HepG2 (cell line): ENCODE measurements at regions not wholly inside any gene's neighbourhood (a gene's known extent, or its start where the extent isn't known, plus 50 kb on each side); places are given as distances from the start of the nearest gene placed in this dataset.

Experiments
- ATAC-seq: fragments of 200-7000 bp; cut with Tn5 transposase; 3 replicates; pipeline ENCODE4 v1.9.1; 2020; ENCODE audit warnings: mild to moderate bottlenecking, moderate library complexity
- BruUV-seq: library from RNA; stranded (reverse); fragments of 400-500 nt; replicated peaks from 2 replicates; lab custom pipeline; 2021; lab: Mats Ljungman, UMichigan
- CTCF ChIA-PET: fragments of 300-600 bp; formaldehyde crosslinking; extraction: SDS; loops from one replicate; lab custom pipeline; 2021; ENCODE audit warnings: low total read pairs, inconsistent platforms, low intra/inter-chr PET ratio; lab: Yijun Ruan, JAX
- POLR2A ChIA-PET: fragments of 350-600 bp; sonication (Branson Sonifier 250); formaldehyde crosslinking; loops from one replicate; lab custom pipeline; 2020; ENCODE audit warnings: antibody characterized with exemption, inconsistent platforms; lab: Yijun Ruan, JAX
- DNase-seq: peaks from one replicate; pipeline ENCODE4 v3.0.0-alpha.2; 2015; ENCODE audit warnings: low spot score
- FAIRE-seq: peaks from 3 replicates; lab custom pipeline; 2011; peaks lifted over from hg19 to GRCh38; lab: Jason Lieb, UNC
- H2AFZ ChIP-seq: one replicate; pipeline ENCODE4 v1.6.1; 2011; ENCODE audit warnings: low read length, inconsistent platforms
- H3K27ac ChIP-seq: fragments of 300-600 bp; 3 replicates; pipeline ENCODE4 v1.8.0; 2011; ENCODE audit warnings: mixed run types, mild to moderate bottlenecking, mixed read lengths, low read length, inconsistent platforms; ENCODE audit not compliant: insufficient read depth; ENCODE audit errors: extremely low read length
- H3K27me3 ChIP-seq, 2 experiments: fragments of 200-600 bp in 1 of 2; 2 replicates in 1 of 2; 3 replicates in 1 of 2; pipeline versions ENCODE4 v1.6.0 to v1.8.0; 2011; ENCODE audit warnings: low read length in 2 of 2, mild to moderate bottlenecking in 2 of 2, moderate library complexity in 2 of 2, inconsistent platforms in 1 of 2; ENCODE audit not compliant: insufficient read depth in 2 of 2, control insufficient read depth in 1 of 2
- H3K36me3 ChIP-seq, 2 experiments: fragments of 200-600 bp in 1 of 2; replicated peaks in 1 of 2; 2 replicates in 1 of 2; 3 replicates in 1 of 2; pipeline versions ENCODE4 v1.5.1 to v1.8.0; 2011; ENCODE audit warnings: low read length in 2 of 2, inconsistent platforms in 1 of 2; ENCODE audit not compliant: insufficient read depth in 2 of 2, control insufficient read depth in 1 of 2
- H3K4me1 ChIP-seq: 2 replicates; pipeline ENCODE4 v1.5.1; 2012; ENCODE audit warnings: low read length, inconsistent platforms; ENCODE audit not compliant: insufficient read depth
- H3K4me2 ChIP-seq: 2 replicates; pipeline ENCODE4 v1.6.0; 2011; ENCODE audit warnings: low read depth, low read length, inconsistent platforms
- H3K4me3 ChIP-seq, 3 experiments: fragments of 200-600 bp in 1 of 3; sonication (generic), shearing (Covaris generic) in 1 of 3; replicated peaks in 1 of 3; 2 replicates each; pipeline ENCODE4 v1.5.1; 2011 to 2016; ENCODE audit warnings: low read length in 3 of 3, inconsistent platforms in 2 of 3, low read depth in 2 of 3, mild to moderate bottlenecking in 2 of 3, control low read depth in 1 of 3, mixed read lengths in 1 of 3; ENCODE audit not compliant: insufficient read depth in 1 of 3
- H3K79me2 ChIP-seq: one replicate; pipeline ENCODE4 v1.6.1; 2011; ENCODE audit warnings: low read length, inconsistent platforms; ENCODE audit not compliant: insufficient read depth
- H3K9ac ChIP-seq: 2 replicates; pipeline ENCODE4 v1.6.0; 2011; ENCODE audit warnings: mild to moderate bottlenecking, low read depth, low read length, inconsistent platforms; ENCODE audit not compliant: insufficient read depth
- H3K9me3 ChIP-seq: 2 replicates; pipeline ENCODE4 v1.5.1; 2012; ENCODE audit warnings: mild to moderate bottlenecking, low read length
- H4K20me1 ChIP-seq: 2 replicates; pipeline ENCODE4 v1.6.0; 2011; ENCODE audit warnings: inconsistent platforms, mild to moderate bottlenecking, low read length, moderate library complexity; ENCODE audit not compliant: insufficient read depth
- CEBPZ ChIP-seq: IDR thresholded peaks from 2 replicates; pipeline ENCODE4 v1.6.1; 2012; ENCODE audit warnings: low read length, improper control_type of control experiment
- DMAP1 ChIP-seq: IDR thresholded peaks from 2 replicates; pipeline ENCODE4 v1.6.1; 2016
- GABPB1 ChIP-seq: IDR thresholded peaks from 2 replicates; pipeline ENCODE4 v1.6.1; 2016; ENCODE audit warnings: mild to moderate bottlenecking, missing genetic modification reagents, moderate library complexity, missing compliant biosample characterization
- GMEB2 ChIP-seq: IDR thresholded peaks from 2 replicates; pipeline ENCODE4 v1.6.1; 2016; ENCODE audit warnings: missing biosample characterization, missing genetic modification reagents, low read depth
- HNRNPH1 ChIP-seq: fragments of 200-400 bp; formaldehyde crosslinking; optimal IDR thresholded peaks from 2 replicates; pipeline ENCODE3; 2017; ENCODE audit warnings: mild to moderate bottlenecking, low read depth, low read length
- JUN ChIP-seq: sonication (generic); formaldehyde crosslinking; IDR thresholded peaks from 2 replicates; pipeline ENCODE4 v1.4.0; 2020; ENCODE audit warnings: mild to moderate bottlenecking, missing genetic modification reagents
- KMT2A ChIP-seq: sonication (generic); formaldehyde crosslinking; IDR thresholded peaks from 2 replicates; pipeline ENCODE4 v1.4.0; 2020; ENCODE audit warnings: missing genetic modification reagents
- PHF8 ChIP-seq: sonication (generic); formaldehyde crosslinking; IDR thresholded peaks from 2 replicates; pipeline ENCODE4 v1.5.0; 2020; ENCODE audit warnings: missing genetic modification reagents
- SP1 ChIP-seq, 2 experiments: fragments of 450-650 bp in 1 of 2; sonication (generic) in 1 of 2; formaldehyde crosslinking in 1 of 2; IDR thresholded peaks; 2 replicates each; pipeline versions ENCODE4 v1.4.0 to v1.6.1; 2016 to 2020; ENCODE audit warnings: missing genetic modification reagents in 1 of 2
- ZBTB4 ChIP-seq: sonication (generic); formaldehyde crosslinking; IDR thresholded peaks from 2 replicates; pipeline ENCODE4 v1.4.0; 2020; ENCODE audit warnings: missing genetic modification reagents, mild to moderate bottlenecking, borderline replicate concordance
- ZNF136 ChIP-seq: sonication (generic); formaldehyde crosslinking; IDR thresholded peaks from 2 replicates; pipeline ENCODE4 v1.8.1; 2022; ENCODE audit warnings: low read depth, mild to moderate bottlenecking, moderate library complexity, missing genetic modification reagents
- ZNF24 ChIP-seq: fragments of 450-650 bp; IDR thresholded peaks from 2 replicates; pipeline ENCODE4 v1.6.1; 2017; ENCODE audit warnings: antibody characterized with exemption, mild to moderate bottlenecking
- ZNF275 ChIP-seq: sonication (generic); formaldehyde crosslinking; IDR thresholded peaks from 2 replicates; pipeline ENCODE4 v1.8.0; 2022; ENCODE audit warnings: missing genetic modification reagents, mild to moderate bottlenecking, inconsistent platforms, borderline replicate concordance
- ZNF451 ChIP-seq: sonication (generic); formaldehyde crosslinking; IDR thresholded peaks from 2 replicates; pipeline ENCODE4 v1.5.0; 2020; ENCODE audit warnings: mild to moderate bottlenecking, missing genetic modification reagents
- ZNF883 ChIP-seq: sonication (generic); formaldehyde crosslinking; IDR thresholded peaks from 2 replicates; pipeline ENCODE4 v1.5.1; 2020; ENCODE audit warnings: mild to moderate bottlenecking, missing genetic modification reagents; ENCODE audit errors: not compliant biosample characterization
- ZSCAN30 ChIP-seq: sonication (generic); formaldehyde crosslinking; IDR thresholded peaks from 2 replicates; pipeline ENCODE4 v1.5.0; 2020; ENCODE audit warnings: mild to moderate bottlenecking, missing genetic modification reagents
- WGBS: methylation state at CpG from one replicate; pipeline ENCODE4 v1.1.6; 2017; ENCODE audit warnings: low lambda C conversion rate; 5-methylcytosine and 5-hydroxymethylcytosine counted together
- in situ Hi-C: cut with HindIII; loops from 2 replicates; pipeline ENCODE4 v1.10.0; 2017; ENCODE audit warnings: low pct_unique_long_range_greater_than_20kb; ENCODE audit not compliant: extremely low pct_ligation_motif_present
- intact Hi-C: fragments of 100-400 bp; cut with micrococcal nuclease; formaldehyde crosslinking; loops from one replicate; pipeline ENCODE4 v1.10.0; 2022; ENCODE audit not compliant: unreplicated experiment

- intact Hi-C loops (no loop called here), in situ Hi-C loops (no loop called here)
- no peak for DNase-seq
- H3K4me3 ChIP-seq: no peak overlapping the region
- ATAC-seq: no peak
- no peaks in the 10 kb centered on the region for H3K79me2 ChIP-seq
- FAIRE-seq: no peak
- WGBS: 8% methylated on average over 1 of the region's 1 CpG
- no peak overlapping the region for H3K9ac ChIP-seq
- H4K20me1 ChIP-seq: no peaks in the 10 kb centered on the region
- no peaks in the 10 kb centered on the region; a peak in 1 of 5 replicates for H3K27me3 ChIP-seq
- CTCF ChIA-PET: no interaction called here
- H3K36me3 ChIP-seq: no peaks in the 10 kb centered on the region
- H3K4me1 ChIP-seq: no peaks in the 10 kb centered on the region
- no TSS peak for BruUV-seq
- no peak overlapping the region for H3K27ac ChIP-seq
- no peak for TF ChIP-seq CEBPZ
- TF ChIP-seq JUN (CRISPR knock-in tag): no peak
- no peak for TF ChIP-seq SP1 (IDR thresholded peaks at IDR 0.05)
- TF ChIP-seq SP1 (CRISPR knock-in tag; IDR thresholded peaks at IDR 0.05): no peak
- no peak for TF ChIP-seq DMAP1 (CRISPR knock-in tag)
- no peak for TF ChIP-seq HNRNPH1
- no peak for TF ChIP-seq ZSCAN30 (CRISPR knock-in tag)
- no peak for TF ChIP-seq KMT2A (CRISPR knock-in tag)
- TF ChIP-seq ZNF451 (CRISPR knock-in tag): no peak
- no peak for TF ChIP-seq GMEB2 (CRISPR knock-in tag)
- TF ChIP-seq ZNF136 (CRISPR knock-in tag): no peak
- no peak for TF ChIP-seq ZNF275 (CRISPR knock-in tag)
- TF ChIP-seq PHF8 (CRISPR knock-in tag): no peak
- no peak for TF ChIP-seq ZNF24
- TF ChIP-seq GABPB1: no peak
- no peak for TF ChIP-seq ZNF883 (CRISPR knock-in tag)
- no peak for TF ChIP-seq ZBTB4 (CRISPR knock-in tag)
- TF ChIP-seq, all 625 proteins: peak for 0
- Histone ChIP-seq H3K4me2 (no peak overlapping the region), H2AFZ (no peak overlapping the region), H3K9me3 (no peaks in the 10 kb centered on the region)
- POLR2A ChIA-PET: no interaction called here
These were observed 61.6 kb downstream of the ZBTB18 start for GRCh38 chr1:244112636-244113035.
